Mesothelial cell of epicardium (in vitro differentiated cells): ENCODE measurements at regions not wholly inside any gene's neighbourhood (a gene's known extent, or its start where the extent isn't known, plus 50 kb on each side); places are given as distances from the start of the nearest gene placed in this dataset.

Experiments used
- DNase-seq, 2 experiments: peaks; one replicate each; pipeline ENCODE4 v3.0.0; 2021; ENCODE audit warnings: low spot score in 2 of 2; ENCODE audit not compliant: unreplicated experiment in 2 of 2
- H3K27ac Mint-ChIP-seq: 2 replicates; pipeline ENCODE4 v1.8.0; 2021; ENCODE audit warnings: mixed read lengths
- H3K27me3 Mint-ChIP-seq: 2 replicates; pipeline ENCODE4 v1.8.0; 2021; ENCODE audit warnings: low read depth, mixed read lengths
- H3K36me3 Mint-ChIP-seq: 2 replicates; pipeline ENCODE4 v1.8.0; 2021; ENCODE audit warnings: mixed read lengths
- H3K4me1 Mint-ChIP-seq: 2 replicates; pipeline ENCODE4 v1.8.0; 2021; ENCODE audit warnings: mixed read lengths
- H3K4me3 Mint-ChIP-seq: 2 replicates; pipeline ENCODE4 v1.8.0; 2021; ENCODE audit warnings: mild to moderate bottlenecking, moderate library complexity, mixed read lengths
- H3K9me3 Mint-ChIP-seq: 2 replicates; pipeline ENCODE4 v1.8.0; 2021; ENCODE audit warnings: mixed read lengths
- TF ChIP-seq, protein P1 (sequence below): fragments of 200-600 bp; sonication (generic); IDR thresholded peaks from one replicate; pipeline ENCODE4 v1.5.0; 2021; ENCODE audit warnings: antibody characterized with exemption; ENCODE audit not compliant: unreplicated experiment

GRCh38 chr2:18721038-18721922 is 131.9 kb upstream of the NT5C1B start:
- Mint-ChIP-seq H3K27me3 (no peaks in the 10 kb centered on the region), H3K36me3 (no peaks in the 10 kb centered on the region), H3K4me3 (no peak overlapping the region), H3K27ac (no peak overlapping the region), H3K4me1 (peaks cover 1% of the 10 kb centered on the region), H3K9me3 (no peaks in the 10 kb centered on the region)
- DNase-seq = no peak
- TF ChIP-seq, protein P1, sequence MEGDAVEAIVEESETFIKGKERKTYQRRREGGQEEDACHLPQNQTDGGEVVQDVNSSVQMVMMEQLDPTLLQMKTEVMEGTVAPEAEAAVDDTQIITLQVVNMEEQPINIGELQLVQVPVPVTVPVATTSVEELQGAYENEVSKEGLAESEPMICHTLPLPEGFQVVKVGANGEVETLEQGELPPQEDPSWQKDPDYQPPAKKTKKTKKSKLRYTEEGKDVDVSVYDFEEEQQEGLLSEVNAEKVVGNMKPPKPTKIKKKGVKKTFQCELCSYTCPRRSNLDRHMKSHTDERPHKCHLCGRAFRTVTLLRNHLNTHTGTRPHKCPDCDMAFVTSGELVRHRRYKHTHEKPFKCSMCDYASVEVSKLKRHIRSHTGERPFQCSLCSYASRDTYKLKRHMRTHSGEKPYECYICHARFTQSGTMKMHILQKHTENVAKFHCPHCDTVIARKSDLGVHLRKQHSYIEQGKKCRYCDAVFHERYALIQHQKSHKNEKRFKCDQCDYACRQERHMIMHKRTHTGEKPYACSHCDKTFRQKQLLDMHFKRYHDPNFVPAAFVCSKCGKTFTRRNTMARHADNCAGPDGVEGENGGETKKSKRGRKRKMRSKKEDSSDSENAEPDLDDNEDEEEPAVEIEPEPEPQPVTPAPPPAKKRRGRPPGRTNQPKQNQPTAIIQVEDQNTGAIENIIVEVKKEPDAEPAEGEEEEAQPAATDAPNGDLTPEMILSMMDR = no peak

- Mint-ChIP-seq H3K4me3 (no peak overlapping the region), H3K27ac (no peak overlapping the region), H3K4me1 (peaks cover 1% of the 10 kb centered on the region), H3K36me3 (no peaks in the 10 kb centered on the region), H3K27me3 (no peaks in the 10 kb centered on the region), H3K9me3 (peaks cover 6% of the 10 kb centered on the region)
- no peak for DNase-seq
- TF ChIP-seq, protein P1 = no peak
Measured at GRCh38 chr2:18719978-18720775, 130.8 kb upstream of the NT5C1B start.

DNA sequence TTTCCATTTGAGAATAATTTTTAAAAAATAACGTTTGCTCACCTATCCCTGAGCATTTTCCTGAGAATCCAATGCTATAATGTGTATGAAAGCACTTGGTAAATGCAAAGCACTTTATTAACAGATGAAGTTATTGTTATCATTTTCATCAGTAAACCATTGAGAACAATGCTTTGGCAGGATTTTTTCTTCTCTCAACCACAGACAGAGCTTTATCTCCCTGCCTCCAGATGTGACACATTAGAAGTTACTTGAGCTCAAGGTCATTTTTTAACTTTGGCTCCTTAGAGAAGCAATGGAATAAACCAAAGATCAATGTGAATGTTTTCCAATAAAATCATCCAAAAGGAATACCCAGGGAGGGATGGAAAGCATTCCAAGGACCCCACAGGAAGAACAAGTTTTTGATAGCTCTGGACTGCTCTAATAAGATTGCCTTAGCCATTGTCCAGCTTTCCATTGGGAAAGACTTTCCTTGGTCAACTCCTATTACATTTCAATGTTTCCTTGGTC is 118.9 kb upstream of the NT5C1B start:
- no peaks in the 10 kb centered on the region for H3K27me3 Mint-ChIP-seq
- no peak overlapping the region for H3K4me3 Mint-ChIP-seq
- H3K9me3 Mint-ChIP-seq = peaks cover 7% of the 10 kb centered on the region
- DNase-seq = no peak
- H3K36me3 Mint-ChIP-seq = peaks cover 3% of the 10 kb centered on the region
- H3K27ac Mint-ChIP-seq = no peak overlapping the region
- H3K4me1 Mint-ChIP-seq = no peaks in the 10 kb centered on the region
- TF ChIP-seq, protein P1 = no peak

DNA sequence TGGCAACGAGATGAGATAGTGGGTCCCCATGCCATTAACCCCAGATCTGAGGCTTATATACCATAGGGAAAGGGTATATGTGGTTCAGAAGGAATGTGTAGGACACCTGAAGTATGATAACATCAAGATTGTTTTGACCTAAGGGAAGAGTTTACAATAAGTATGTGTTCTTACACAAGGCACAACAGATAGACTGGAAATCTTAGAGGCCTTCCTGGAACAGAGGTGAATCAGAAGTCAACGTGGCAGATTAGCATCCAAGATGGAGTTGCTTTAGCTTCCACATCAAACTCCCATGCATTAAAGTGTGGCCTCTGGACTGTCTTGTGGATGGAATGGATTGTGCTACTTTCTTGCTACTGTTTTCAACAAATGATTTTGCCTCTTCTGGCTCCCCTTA is 116.6 kb upstream of the NT5C1B start:
- H3K27me3 Mint-ChIP-seq = no peaks in the 10 kb centered on the region
- no peak overlapping the region for H3K4me3 Mint-ChIP-seq
- no peaks in the 10 kb centered on the region for H3K9me3 Mint-ChIP-seq
- no peaks in the 10 kb centered on the region for H3K36me3 Mint-ChIP-seq
- no peak for DNase-seq
- no peak overlapping the region for H3K27ac Mint-ChIP-seq
- TF ChIP-seq, protein P1 = no peak
- H3K4me1 Mint-ChIP-seq = no peaks in the 10 kb centered on the region

GRCh38 chr2:18704276-18704675 is 114.9 kb upstream of the NT5C1B start:
- no peaks in the 10 kb centered on the region for H3K27me3 Mint-ChIP-seq
- H3K27ac Mint-ChIP-seq = no peak overlapping the region
- no peak overlapping the region for H3K4me3 Mint-ChIP-seq
- H3K9me3 Mint-ChIP-seq = no peaks in the 10 kb centered on the region
- TF ChIP-seq, protein P1 = no peak
- no peaks in the 10 kb centered on the region for H3K4me1 Mint-ChIP-seq
- no peak for DNase-seq
- H3K36me3 Mint-ChIP-seq = no peaks in the 10 kb centered on the region
